PC-9 (cell line): ENCODE measurements at regions not wholly inside any gene's neighbourhood (a gene's known extent, or its start where the extent isn't known, plus 50 kb on each side); places are given as distances from the start of the nearest gene placed in this dataset.

Experiments used
- BruUV-seq: library from RNA; stranded (reverse); fragments of 400-500 nt; replicated peaks from 2 replicates; lab custom pipeline; 2021; lab: Mats Ljungman, UMichigan
- CTCF ChIA-PET: fragments of 300-600 bp; sonication (Branson Sonifier 250); formaldehyde crosslinking; loops from one replicate; lab custom pipeline; 2022; ENCODE audit warnings: antibody characterized with exemption; lab: Charles Lee
- POLR2A ChIA-PET: fragments of 300-600 bp; sonication (Branson Sonifier 250); formaldehyde crosslinking; loops from one replicate; lab custom pipeline; 2022; ENCODE audit warnings: antibody characterized with exemption; ENCODE audit not compliant: unreplicated experiment; lab: Charles Lee
- DNase-seq, 2 experiments: peaks; one replicate each; pipeline versions ENCODE4 v3.0.0 to v3.0.0-alpha.2; 2015 to 2022; ENCODE audit warnings: mixed read lengths in 1 of 2
- H2AFZ ChIP-seq: fragments of 200-600 bp; sonication (generic); 2 replicates; pipeline ENCODE4 v1.8.1; 2017; ENCODE audit warnings: antibody characterized with exemption
- H3F3A ChIP-seq: fragments of 200-600 bp; sonication (generic); 2 replicates; pipeline ENCODE4 v1.8.1; 2017; ENCODE audit warnings: antibody characterized with exemption, mild to moderate bottlenecking, low read depth; ENCODE audit not compliant: insufficient read depth
- H3K27ac ChIP-seq: fragments of 200-600 bp; sonication (generic); 2 replicates; pipeline ENCODE4 v1.6.1; 2016; ENCODE audit warnings: mixed run types
- H3K27me3 ChIP-seq: fragments of 200-600 bp; sonication (generic); 2 replicates; pipeline ENCODE4 v1.6.1; 2016; ENCODE audit warnings: low read depth, mixed run types; ENCODE audit not compliant: insufficient read depth
- H3K36me3 ChIP-seq: fragments of 200-600 bp; sonication (generic); 2 replicates; pipeline ENCODE4 v1.6.1; 2016; ENCODE audit warnings: low read depth, mixed run types
- H3K4me1 ChIP-seq: fragments of 200-600 bp; sonication (generic); replicated peaks from 2 replicates; pipeline ENCODE4 v1.6.1; 2016; ENCODE audit warnings: mixed run types; ENCODE audit not compliant: insufficient read depth
- H3K4me2 ChIP-seq: fragments of 200-600 bp; sonication (generic); 2 replicates; pipeline ENCODE4 v1.6.1; 2017; ENCODE audit warnings: mixed run types
- H3K4me3 ChIP-seq: fragments of 200-600 bp; sonication (generic); 2 replicates; pipeline ENCODE4 v1.6.1; 2016; ENCODE audit warnings: mixed run types
- H3K79me2 ChIP-seq: fragments of 200-600 bp; sonication (generic); 2 replicates; pipeline ENCODE4 v1.6.1; 2017; ENCODE audit warnings: low read depth, mixed run types
- H3K9me2 ChIP-seq: fragments of 200-600 bp; sonication (generic); 2 replicates; pipeline ENCODE4 v1.8.1; 2017; ENCODE audit warnings: mild to moderate bottlenecking; ENCODE audit not compliant: insufficient read depth
- H3K9me3 ChIP-seq: fragments of 200-600 bp; sonication (generic); 2 replicates; pipeline ENCODE4 v1.8.1; 2016; ENCODE audit warnings: low read depth; ENCODE audit not compliant: insufficient read depth
- H4K20me1 ChIP-seq: fragments of 200-600 bp; sonication (generic); 2 replicates; pipeline ENCODE4 v1.8.1; 2017; ENCODE audit not compliant: insufficient read depth
- CTCF ChIP-seq: fragments of 200-600 bp; sonication (generic); conservative IDR thresholded peaks from 2 replicates; pipeline ENCODE4 v1.6.1; 2017; ENCODE audit warnings: mixed run types, antibody characterized with exemption, mild to moderate bottlenecking, moderate library complexity
- EZH2 ChIP-seq: fragments of 200-600 bp; sonication (generic); IDR thresholded peaks from 2 replicates; pipeline ENCODE4 v1.8.0; 2017; ENCODE audit warnings: antibody characterized with exemption, low read depth
- intact Hi-C: fragments of 100-400 bp; cut with micrococcal nuclease; formaldehyde crosslinking; loops from one replicate; pipeline ENCODE4 v1.10.0; 2022; ENCODE audit not compliant: unreplicated experiment

GRCh38 chr2:22894761-22895160 lies 490.2 kb upstream of the KLHL29 start:
- BruUV-seq, result no TSS peak
- ChIA-PET CTCF (no interaction called here), POLR2A (no interaction called here)
- DNase-seq, result no peak
- Histone ChIP-seq H3K9me2 (no peaks in the 10 kb centered on the region), H3K4me3 (no peak overlapping the region), H2AFZ (no peak overlapping the region), H3K4me1 (no peaks in the 10 kb centered on the region), H3K27me3 (peaks cover 2% of the 10 kb centered on the region), H4K20me1 (no peaks in the 10 kb centered on the region), H3F3A (no peaks in the 10 kb centered on the region), H3K36me3 (no peaks in the 10 kb centered on the region), H3K4me2 (no peak overlapping the region), H3K79me2 (no peaks in the 10 kb centered on the region), H3K27ac (no peak overlapping the region), H3K9me3 (no peaks in the 10 kb centered on the region)
- intact Hi-C loops, result no loop called here
- TF ChIP-seq EZH2 (no peak), CTCF (no peak)

- Histone ChIP-seq H3K4me3 (no peak overlapping the region), H3K9me2 (no peaks in the 10 kb centered on the region), H3K4me1 (no peaks in the 10 kb centered on the region), H3F3A (no peaks in the 10 kb centered on the region), H2AFZ (no peak overlapping the region), H3K27ac (no peak overlapping the region), H3K27me3 (peaks cover 4% of the 10 kb centered on the region; the same call in 1 of the 2 replicates), H3K9me3 (no peaks in the 10 kb centered on the region), H3K36me3 (no peaks in the 10 kb centered on the region), H3K4me2 (no peak overlapping the region), H4K20me1 (no peaks in the 10 kb centered on the region), H3K79me2 (no peaks in the 10 kb centered on the region)
- no peak for DNase-seq
- CTCF ChIA-PET, result no interaction called here
- POLR2A ChIA-PET, result no interaction called here
- TF ChIP-seq EZH2 (no peak), CTCF (no peak)
- intact Hi-C loops, result no loop called here
- BruUV-seq, result no TSS peak
These were observed 487.6 kb upstream of the KLHL29 start for GRCh38 chr2:22897428-22897827.

GRCh38 chr2:22900674-22901073 lies 484.3 kb upstream of the KLHL29 start:
- Histone ChIP-seq H3K4me2 (no peak overlapping the region), H3K4me1 (no peaks in the 10 kb centered on the region), H3K4me3 (no peak overlapping the region), H3K36me3 (no peaks in the 10 kb centered on the region), H3F3A (no peaks in the 10 kb centered on the region), H3K27me3 (0 out of 2 replicates have a peak, but pooled peaks cover 8% of the 10 kb centered on the region), H3K9me3 (no peaks in the 10 kb centered on the region), H2AFZ (no peak overlapping the region), H3K9me2 (no peaks in the 10 kb centered on the region), H4K20me1 (no peaks in the 10 kb centered on the region), H3K79me2 (no peaks in the 10 kb centered on the region), H3K27ac (no peak overlapping the region)
- intact Hi-C loops, result no loop called here
- DNase-seq, result no peak
- CTCF ChIA-PET, result no interaction called here
- TF ChIP-seq CTCF, result no peak
- POLR2A ChIA-PET, result no interaction called here
- no TSS peak for BruUV-seq
